NT2/D1 (cell line): ENCODE measurements at regions not wholly inside any gene's neighbourhood (a gene's known extent, or its start where the extent isn't known, plus 50 kb on each side); places are given as distances from the start of the nearest gene placed in this dataset.

Experiments
- SUZ12 ChIP-seq: IDR thresholded peaks from 2 replicates; pipeline ENCODE4 v1.6.1; 2011; ENCODE audit not compliant: insufficient read length, insufficient read depth; ENCODE audit errors: extremely low read depth
- YY1 ChIP-seq: IDR thresholded peaks from 2 replicates; pipeline ENCODE4 v1.6.1; 2011; ENCODE audit not compliant: insufficient read length, insufficient read depth
- ZNF274 ChIP-seq: IDR thresholded peaks from 2 replicates; pipeline ENCODE4 v1.6.1; 2011; ENCODE audit warnings: mild to moderate bottlenecking, low read depth, low read length

- TF ChIP-seq YY1, result no peak
- no peak for TF ChIP-seq SUZ12
- TF ChIP-seq ZNF274, result no peak
Measured at GRCh38 chr2:48200620-48201293, 113.7 kb upstream of the FOXN2 start.
